GM18873 (cell line): ENCODE measurements at regions not wholly inside any gene's neighbourhood (a gene's known extent, or its start where the extent isn't known, plus 50 kb on each side); places are given as distances from the start of the nearest gene placed in this dataset.

ENCODE experiments used
- ATAC-seq: cut with Tn5 transposase; IDR thresholded peaks from one replicate; pipeline ENCODE4 v1.9.1; 2021; ENCODE audit warnings: mild to moderate bottlenecking, moderate library complexity, moderate number of reproducible peaks; ENCODE audit not compliant: unreplicated experiment, low FRiP score

- ATAC-seq: no peak
These were observed 263.6 kb upstream of the PTGER4 start for GRCh38 chr5:40416098-40416497.

GRCh38 chr5:40414922-40415321 lies 264.8 kb upstream of the PTGER4 start:
- no peak for ATAC-seq

DNA sequence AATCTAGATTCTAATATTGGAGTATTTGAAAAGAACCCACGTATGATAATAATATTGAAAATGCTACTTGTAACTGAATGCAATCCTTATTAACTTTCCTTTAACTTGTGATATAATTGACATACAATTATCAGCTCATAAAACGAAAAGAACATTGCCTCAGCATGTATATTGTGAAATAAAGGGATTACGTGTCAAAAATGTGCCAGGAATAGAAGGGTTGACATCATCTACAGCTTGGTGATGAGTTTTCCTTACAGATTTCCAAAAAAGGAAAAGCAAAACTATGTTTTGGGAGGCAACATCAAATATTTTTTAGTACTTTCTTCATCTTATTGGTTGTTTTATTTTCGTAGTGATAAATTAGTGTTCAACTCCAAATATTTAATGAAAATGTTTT lies 266.0 kb upstream of the PTGER4 start:
- ATAC-seq: no peak

GRCh38 chr5:40412771-40413170 lies 266.9 kb upstream of the PTGER4 start:
- no peak for ATAC-seq

DNA sequence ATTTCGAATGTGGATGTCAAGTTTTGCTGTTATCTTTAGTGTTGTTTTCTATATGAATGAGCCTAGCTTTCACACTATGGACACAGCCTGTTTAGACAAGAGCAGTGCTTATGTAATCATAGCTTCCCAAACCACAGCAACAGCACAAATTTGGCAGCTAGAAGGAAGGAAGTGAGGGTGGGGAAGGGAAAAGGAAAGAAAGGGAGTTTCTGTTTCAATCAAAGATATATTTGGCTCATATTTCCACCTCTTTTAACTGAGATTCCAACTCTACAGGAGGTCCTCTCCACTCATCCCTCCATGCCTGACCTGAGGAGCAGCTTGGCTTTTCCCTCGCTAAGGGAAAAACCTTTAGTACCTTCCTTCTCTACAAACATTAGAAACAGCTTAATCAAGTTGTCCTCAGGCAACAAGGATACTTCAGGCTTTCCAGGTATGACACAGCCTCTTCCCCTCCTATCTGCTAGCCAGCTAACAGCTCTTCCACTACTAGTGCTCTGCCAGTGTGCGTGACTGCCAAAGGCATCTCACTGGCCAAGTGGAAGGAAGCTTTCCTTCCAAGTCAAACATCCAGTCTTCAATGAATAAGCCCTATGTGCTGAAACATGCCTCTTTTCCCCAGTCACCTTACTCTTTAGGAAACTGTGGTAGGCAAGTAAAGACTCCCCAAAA lies 268.6 kb upstream of the PTGER4 start:
- no peak for ATAC-seq

GRCh38 chr5:40410231-40410861 lies 269.4 kb upstream of the PTGER4 start:
- ATAC-seq: no peak

- ATAC-seq: no peak
These were observed 270.1 kb upstream of the PTGER4 start for GRCh38 chr5:40409601-40410000.

- ATAC-seq: no peak
These were observed 272.9 kb upstream of the PTGER4 start for GRCh38 chr5:40406741-40407211.

DNA sequence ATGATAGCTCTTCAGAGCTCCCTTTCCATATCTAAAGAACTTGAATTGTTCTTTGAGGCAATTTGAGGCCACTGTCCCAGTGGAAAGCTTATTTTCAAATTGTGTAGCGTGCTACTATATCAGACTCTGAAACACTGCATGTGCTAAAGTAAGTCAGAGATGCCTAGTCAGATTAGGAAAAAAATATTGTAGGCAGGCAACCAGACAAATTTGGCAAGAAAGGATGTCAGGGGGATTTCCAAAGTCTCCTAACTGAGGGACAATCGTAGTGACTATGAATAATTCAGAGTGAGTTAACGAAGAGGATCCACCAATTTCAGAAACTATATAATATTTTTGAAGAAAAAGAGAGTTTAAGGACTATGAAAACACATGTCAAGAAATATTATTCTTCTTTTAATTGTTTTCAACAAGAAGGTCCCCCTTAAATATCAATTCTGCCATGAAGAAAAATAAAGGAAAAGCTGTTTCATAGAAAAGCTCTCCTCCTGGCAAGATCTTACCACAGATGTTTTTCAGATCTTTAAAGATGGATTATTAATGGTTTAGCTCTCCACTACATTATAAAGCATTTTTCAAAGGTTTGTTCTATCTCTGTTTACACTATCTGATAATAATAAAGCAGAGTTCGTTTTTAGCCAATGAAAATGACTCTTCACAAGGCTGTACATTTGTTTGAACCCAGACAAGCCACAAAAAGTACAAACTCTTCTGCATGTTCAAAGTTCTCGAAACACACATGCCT lies 273.5 kb upstream of the PTGER4 start:
- ATAC-seq: no peak

DNA sequence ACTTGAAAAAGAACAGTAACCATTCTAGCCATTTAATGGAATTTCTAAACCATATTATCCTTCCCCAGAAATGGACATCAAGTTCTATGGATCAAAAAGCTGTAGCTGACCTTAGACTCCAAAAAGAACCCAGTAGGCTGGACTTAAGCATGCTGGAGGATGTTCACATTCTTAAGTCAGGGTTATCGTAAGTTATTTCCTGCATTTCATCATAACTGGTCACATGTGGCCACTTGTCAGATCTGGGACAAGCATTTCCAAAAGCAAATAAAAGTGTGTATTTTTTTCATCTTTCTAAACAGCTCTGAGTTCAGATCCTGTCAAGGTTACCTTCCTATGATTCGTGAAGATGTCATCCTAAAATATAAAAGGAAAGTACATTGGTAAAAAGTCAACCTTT lies 274.5 kb upstream of the PTGER4 start:
- ATAC-seq: no peak

- ATAC-seq: peak; percentile 72
These were observed 275.1 kb upstream of the PTGER4 start for GRCh38 chr5:40404613-40405012.

- no peak for ATAC-seq
These were observed 277.7 kb upstream of the PTGER4 start for GRCh38 chr5:40402007-40402364.

DNA sequence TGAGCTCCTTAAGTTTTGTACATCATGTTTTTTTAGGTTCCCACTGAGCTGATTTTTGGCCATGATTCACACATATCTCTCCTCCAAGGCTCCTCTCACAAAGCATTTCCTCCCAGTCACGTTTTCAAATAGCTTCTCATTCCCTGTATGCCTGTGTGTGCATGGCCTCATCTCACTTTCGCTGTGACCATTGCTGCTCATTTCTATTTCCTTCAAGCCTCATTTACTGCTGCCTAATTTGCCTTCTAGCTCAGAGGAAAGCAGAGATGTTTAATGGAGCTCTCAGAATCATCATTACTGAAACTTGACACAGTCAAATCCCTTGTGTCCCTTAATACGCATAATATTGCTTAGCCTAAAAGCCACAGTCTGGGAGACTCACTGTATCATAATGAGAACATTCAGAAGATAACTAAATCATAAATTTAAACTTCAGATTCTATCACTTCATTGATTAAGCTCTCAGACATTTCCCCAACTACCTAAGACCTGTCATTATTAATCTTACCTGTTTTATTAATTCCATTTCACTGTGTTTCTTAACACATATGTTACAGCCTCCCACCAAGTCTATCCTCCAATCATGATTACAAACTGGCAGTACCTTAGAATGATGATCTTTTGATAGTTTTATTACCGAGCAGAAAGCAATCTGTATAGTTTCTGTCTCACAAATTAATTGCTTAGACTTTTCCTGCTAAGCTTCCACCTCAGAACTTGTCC lies 278.3 kb upstream of the PTGER4 start:
- ATAC-seq: peak; percentile 47

DNA sequence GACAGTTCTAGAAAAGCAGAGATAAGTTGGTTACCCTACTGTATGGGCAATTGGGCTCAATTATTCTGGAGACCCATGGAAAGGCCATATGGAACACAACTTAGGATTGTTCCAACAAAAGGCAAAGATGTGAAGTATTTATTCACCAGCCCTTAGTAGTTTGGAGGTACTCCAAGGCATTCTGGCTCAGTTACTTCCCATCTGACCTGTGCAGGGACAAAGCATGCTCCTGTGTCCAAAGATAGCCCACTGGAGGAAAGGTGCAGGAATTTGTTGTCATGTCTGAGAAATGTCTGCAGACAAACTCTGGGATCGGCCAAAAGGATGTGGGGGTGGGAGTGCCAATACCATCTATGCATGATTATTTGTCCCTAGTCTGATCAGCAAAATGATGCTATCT lies 279.5 kb upstream of the PTGER4 start:
- ATAC-seq: no peak

DNA sequence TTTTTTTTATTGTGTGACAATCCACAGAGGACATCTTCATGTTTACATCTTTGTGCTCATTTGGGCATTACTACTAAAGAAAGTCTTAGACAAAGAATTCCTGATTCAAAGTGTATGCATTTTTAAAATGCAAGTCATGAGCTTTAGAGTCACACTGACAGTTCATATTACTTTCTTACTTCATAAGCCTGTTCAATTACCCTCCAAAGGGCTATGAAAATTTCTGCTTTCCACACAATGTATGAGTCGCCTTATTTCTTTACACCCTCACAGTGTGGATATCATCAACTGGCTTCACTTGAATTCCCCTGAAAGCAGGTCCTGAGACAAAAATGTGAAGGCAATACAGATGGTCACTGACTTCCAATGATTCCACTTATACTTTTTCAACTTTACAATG lies 280.4 kb upstream of the PTGER4 start:
- ATAC-seq: no peak

DNA sequence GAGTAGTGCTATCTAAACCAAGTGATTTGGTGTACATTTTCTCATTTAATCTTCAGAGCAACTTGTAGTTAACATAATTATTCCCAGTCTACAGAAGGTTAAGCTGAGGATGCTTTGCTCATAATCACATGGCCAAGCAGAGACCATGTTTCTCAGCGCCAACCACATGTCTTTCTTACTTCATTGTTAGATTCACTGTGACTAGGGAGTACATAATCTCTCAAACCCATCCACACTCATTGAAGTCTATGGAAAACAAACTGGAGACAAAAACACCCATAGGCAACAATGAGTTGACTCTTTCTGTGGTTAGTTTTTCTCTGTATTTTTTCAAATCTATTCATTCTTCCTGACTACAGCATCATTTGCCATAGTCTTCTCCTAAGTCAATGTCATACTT lies 281.7 kb upstream of the PTGER4 start:
- ATAC-seq: no peak

- no peak for ATAC-seq
These were observed 282.6 kb upstream of the PTGER4 start for GRCh38 chr5:40397091-40397490.

DNA sequence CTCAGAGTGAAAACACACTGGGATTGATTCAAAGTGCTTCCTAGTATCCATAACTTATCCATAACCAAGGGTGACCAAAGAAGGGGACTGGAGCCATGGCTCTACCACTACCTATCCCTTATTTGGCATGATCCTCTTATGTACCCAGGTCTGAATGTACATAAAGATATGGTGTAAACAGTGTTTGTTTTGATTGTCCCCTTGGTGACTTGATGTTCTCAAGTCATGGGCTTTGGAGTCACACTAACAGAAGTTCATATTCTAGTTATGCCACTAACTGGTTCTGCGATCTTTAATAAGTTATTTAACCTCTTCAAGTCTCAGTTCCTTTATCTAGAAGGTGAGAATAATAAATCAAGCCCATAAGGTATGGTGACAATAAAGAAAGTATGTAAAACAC lies 283.4 kb upstream of the PTGER4 start:
- ATAC-seq: no peak

GRCh38 chr5:40395251-40395650 lies 284.5 kb upstream of the PTGER4 start:
- ATAC-seq: no peak

- ATAC-seq: no peak
These were observed 285.0 kb upstream of the PTGER4 start for GRCh38 chr5:40394698-40395097.

DNA sequence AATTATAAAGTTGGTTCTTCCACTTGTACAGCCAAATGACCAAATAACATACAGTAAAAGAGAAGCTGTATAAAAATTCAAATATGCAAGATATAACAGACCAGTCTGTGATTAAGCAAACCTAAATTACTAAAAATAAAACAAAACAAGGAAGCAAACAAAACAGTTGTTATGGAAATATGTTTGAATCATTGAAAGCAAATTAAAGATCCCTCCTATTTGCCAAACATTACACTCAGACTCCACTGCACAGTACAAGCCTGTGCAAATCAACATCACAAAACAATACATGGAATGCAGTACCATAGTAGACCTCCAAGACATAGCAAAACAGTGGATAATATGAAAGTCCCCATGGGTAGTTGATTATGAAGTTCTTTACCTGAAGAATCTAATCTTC lies 288.1 kb upstream of the PTGER4 start:
- no peak for ATAC-seq
